ENCODE measurements at regions not wholly inside any gene's neighbourhood (a gene's known extent, or its start where the extent isn't known, plus 50 kb on each side); places are given as distances from the start of the nearest gene placed in this dataset.

DNA sequence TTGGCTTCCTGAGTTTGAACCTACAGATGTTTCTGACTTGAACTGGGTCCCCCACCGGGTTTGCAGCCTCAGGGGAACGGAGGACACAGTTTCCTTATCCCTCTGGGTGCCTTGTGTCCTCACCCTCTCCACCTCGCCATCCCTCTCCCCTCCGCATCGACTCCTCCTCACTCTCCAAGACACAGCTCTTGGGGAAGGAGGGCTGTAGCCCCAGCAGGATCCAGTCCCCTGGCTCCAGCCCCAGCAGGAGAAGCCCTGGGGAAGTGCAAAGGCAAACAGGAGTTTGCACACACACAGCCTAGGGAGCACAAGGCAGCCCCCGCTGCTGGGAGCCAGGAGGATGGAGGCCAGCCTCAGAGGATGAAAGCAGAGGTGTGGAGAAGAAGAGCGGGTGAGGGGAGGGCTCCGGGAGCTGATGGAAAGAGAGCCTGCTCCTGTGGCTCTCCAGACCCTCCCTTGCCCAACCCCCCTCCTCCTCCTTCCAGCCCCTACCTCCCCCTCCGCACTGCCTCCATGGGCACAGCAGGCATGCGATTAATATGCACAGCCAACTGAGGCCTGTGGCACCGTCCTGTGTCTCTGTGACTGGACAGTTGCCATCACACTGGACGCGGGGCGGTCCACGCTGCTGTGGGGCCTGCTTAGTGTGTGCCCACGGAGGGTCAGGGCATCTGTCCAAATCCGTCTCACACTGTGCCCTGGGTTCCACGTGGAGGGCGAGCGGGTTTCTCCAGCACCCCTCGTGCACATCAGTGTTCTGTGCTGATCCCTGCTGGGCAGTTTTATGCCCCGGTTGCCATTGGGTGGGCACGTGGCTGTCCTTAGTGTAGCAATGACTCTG is 193.7 kb upstream of the DIO3 start:
- no peak for DNase-seq (ENCODE audit: low spot score)
- in situ Hi-C loops (cut with MboI; ENCODE audit: low pct_unique_long_range_greater_than_20kb, low sequenced_read_pairs, unreplicated experiment): no loop called here
- TF ChIP-seq, protein P1, sequence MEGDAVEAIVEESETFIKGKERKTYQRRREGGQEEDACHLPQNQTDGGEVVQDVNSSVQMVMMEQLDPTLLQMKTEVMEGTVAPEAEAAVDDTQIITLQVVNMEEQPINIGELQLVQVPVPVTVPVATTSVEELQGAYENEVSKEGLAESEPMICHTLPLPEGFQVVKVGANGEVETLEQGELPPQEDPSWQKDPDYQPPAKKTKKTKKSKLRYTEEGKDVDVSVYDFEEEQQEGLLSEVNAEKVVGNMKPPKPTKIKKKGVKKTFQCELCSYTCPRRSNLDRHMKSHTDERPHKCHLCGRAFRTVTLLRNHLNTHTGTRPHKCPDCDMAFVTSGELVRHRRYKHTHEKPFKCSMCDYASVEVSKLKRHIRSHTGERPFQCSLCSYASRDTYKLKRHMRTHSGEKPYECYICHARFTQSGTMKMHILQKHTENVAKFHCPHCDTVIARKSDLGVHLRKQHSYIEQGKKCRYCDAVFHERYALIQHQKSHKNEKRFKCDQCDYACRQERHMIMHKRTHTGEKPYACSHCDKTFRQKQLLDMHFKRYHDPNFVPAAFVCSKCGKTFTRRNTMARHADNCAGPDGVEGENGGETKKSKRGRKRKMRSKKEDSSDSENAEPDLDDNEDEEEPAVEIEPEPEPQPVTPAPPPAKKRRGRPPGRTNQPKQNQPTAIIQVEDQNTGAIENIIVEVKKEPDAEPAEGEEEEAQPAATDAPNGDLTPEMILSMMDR (IDR thresholded peaks at IDR 0.05; ENCODE audit: extremely low read depth, insufficient read depth, missing control alignments): no peak

DNA sequence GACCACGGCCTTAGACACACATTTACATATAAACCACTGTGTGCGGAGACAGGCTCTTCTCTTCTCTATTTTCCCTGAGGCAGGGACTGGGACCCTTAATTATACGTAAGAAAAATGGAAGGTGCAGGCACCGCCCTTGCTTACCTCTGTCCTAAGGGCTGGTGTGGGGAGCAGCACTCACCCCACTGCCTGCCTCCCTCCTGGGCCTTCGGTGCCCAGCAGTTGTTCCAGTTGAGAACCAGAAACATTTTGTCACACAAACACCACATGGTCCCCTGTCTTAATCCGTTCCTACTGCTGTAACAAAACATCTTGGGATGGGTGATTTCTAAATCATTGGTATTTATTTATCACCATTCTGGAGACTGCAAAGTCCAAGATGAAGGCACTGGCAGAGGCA is 192.7 kb upstream of the DIO3 start:
- no peak for DNase-seq (ENCODE audit: low spot score)
- in situ Hi-C loops (cut with MboI; ENCODE audit: low pct_unique_long_range_greater_than_20kb, low sequenced_read_pairs, unreplicated experiment): no loop called here

DNA sequence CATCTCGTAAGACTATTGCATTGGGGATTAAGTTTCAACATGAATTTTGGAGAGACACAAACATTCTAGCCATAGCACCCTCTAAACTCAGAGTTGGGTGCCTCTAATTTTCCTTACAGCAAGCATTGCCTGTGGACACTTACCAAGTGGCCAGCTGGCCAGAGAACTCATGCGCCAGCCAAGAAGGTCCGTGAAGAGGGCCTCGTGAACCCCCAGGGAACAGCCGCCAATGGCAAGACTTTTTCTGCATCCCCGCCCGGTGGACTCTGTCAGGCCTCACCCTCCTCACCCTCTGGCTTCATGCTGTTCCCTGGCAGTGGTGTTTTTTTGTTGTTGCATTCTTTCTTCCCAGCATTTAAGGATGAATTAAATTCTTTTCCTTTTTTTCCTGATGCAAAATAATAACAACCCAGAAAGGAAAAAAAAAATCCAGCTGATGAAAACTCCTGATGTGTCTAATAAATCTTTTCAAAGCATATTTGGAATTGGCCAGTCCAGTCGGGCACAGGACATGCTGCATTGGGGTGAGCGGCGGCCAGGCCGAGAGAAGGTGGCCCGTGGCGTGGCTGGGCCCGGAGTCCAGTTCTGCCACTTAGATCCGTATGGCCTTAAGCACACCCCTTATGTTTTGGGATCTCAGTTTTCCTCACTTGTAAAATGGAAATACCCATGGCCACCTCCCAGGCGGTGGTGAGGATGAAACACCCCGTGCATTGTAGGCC is 191.9 kb upstream of the DIO3 start:
- TF ChIP-seq, protein P1 (IDR thresholded peaks at IDR 0.05; ENCODE audit: extremely low read depth, insufficient read depth, missing control alignments): no peak
- no peak for DNase-seq (ENCODE audit: low spot score)
- in situ Hi-C loops (cut with MboI; ENCODE audit: low pct_unique_long_range_greater_than_20kb, low sequenced_read_pairs, unreplicated experiment): no loop called here

More for the DNA sequence above, 192.7 kb upstream of the DIO3 start:
- TF ChIP-seq, protein P1 (IDR thresholded peaks at IDR 0.05; ENCODE audit: extremely low read depth, insufficient read depth, missing control alignments): no peak

DNA sequence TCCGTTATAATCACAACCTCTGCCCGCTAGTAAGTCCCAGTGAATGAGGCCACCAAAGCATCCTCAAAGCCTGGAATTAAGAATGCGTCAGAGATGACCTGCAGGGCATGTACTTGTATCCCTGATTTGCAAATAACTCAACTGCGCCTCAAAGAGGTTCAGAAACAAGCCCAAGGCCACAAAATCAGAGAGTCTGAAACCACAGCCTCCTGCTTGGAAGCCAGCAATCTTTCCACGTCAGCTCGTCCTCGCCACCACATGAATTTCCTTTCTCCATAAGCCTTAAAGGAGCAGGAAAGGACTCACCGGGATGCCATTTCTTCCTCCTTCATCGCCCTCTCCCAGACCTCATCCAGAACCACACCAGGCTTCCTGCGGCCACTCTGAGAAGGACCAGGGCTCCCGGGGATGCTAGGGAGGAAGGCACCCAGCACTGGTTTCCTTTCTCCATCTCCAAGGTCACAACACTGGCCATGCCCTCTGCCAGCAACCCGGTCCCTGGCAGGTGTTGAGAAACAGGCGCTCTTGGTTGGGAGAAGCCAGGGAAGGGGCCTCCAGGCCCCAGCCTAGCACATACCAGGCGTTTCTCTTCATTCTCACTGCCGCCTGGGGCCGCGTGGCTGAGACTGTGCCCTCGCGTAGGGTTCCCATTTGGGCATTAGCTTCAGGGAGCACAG is 191.2 kb upstream of the DIO3 start:
- DNase-seq (ENCODE audit: low spot score): no peak
- TF ChIP-seq, protein P1 (IDR thresholded peaks at IDR 0.05; ENCODE audit: extremely low read depth, insufficient read depth, missing control alignments): no peak
- in situ Hi-C loops (cut with MboI; ENCODE audit: low pct_unique_long_range_greater_than_20kb, low sequenced_read_pairs, unreplicated experiment): no loop called here

DNA sequence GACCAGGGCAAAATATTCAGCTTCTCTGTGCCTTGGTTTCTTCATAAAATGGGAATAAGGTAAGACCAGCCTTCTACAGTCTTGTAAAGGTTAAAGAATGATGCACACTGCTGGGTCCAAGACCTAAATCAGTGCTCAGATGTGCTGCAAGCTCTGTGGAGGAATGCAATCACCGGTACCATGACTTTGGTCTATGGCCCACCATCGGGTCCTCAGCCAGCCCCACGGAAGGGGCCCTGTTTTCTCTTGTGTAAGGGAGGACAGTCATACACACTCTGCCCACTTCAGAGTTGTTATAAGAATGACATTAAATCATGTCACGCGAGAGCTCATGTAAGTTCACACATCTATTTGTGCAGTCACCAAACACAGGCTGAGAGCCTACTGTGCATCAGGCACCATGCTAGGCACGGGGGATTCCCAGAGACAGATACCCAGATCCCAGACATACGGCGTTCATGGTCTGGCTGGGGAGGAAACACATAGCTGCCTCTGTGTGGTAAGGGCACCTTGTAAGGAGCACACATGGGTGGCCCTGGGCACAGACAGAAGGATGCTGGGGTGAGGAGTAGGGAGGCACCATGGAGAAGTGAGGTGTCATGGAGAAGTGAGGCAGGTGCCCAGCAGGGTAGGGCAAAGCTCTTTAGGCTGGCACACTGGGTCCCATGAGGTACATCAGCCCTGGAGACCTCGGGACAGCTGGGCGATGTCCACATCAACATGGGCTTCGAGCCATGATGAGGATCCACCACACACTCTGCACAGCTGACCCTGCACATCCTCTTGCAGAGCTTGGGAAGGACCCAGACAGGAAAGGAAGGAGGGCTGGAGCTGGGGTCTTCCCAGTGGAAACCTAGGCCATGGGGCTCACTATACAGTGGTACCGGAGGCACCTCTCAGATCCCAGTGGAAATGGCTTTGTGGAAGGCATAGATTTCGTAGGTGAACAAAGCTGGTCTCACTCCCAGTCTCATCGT is 190.4 kb upstream of the DIO3 start:
- TF ChIP-seq, protein P1 (IDR thresholded peaks at IDR 0.05; ENCODE audit: extremely low read depth, insufficient read depth, missing control alignments): no peak
- no peak for DNase-seq (ENCODE audit: low spot score)
- in situ Hi-C loops (cut with MboI; ENCODE audit: low pct_unique_long_range_greater_than_20kb, low sequenced_read_pairs, unreplicated experiment): no loop called here
